ENCODE measurements at regions not wholly inside any gene's neighbourhood (a gene's known extent, or its start where the extent isn't known, plus 50 kb on each side); places are given as distances from the start of the nearest gene placed in this dataset.

- Histone ChIP-seq H3K27me3 (ENCODE audit: control insufficient read depth, extremely low read depth, insufficient read depth, low read length) (no peaks in the 10 kb centered on the region), H3K9me3 (ENCODE audit: control insufficient read depth, low read depth, low read length) (no peaks in the 10 kb centered on the region), H3K9me1 (ENCODE audit: control insufficient read depth, extremely low read depth, insufficient read depth, low read length) (no peaks in the 10 kb centered on the region), H4K20me1 (ENCODE audit: control insufficient read depth, extremely low read depth, insufficient read depth, low read length) (no peaks in the 10 kb centered on the region), H3K4me1 (ENCODE audit: control insufficient read depth, extremely low read depth, insufficient read depth, low read length) (no peaks in the 10 kb centered on the region), H3K9ac (ENCODE audit: control insufficient read depth, extremely low read depth, insufficient read depth, low read length) (no peak overlapping the region), H3K27ac (ENCODE audit: control insufficient read depth, insufficient read depth, low read length) (no peak overlapping the region), H3K36me3 (ENCODE audit: control insufficient read depth in 2 of 2, extremely low read depth in 1 of 2, insufficient read depth in 2 of 2, low read length in 2 of 2) (no peaks in the 10 kb centered on the region), H3K79me2 (ENCODE audit: control insufficient read depth, insufficient read depth, low read length) (no peaks in the 10 kb centered on the region), H3K4me2 (ENCODE audit: control insufficient read depth, extremely low read depth, insufficient read depth, low read depth, low read length) (no peak overlapping the region), H2AFZ (ENCODE audit: control insufficient read depth, low read length) (no peak overlapping the region), H3K4me3 (ENCODE audit: control insufficient read depth in 2 of 3, extremely low read depth in 1 of 3, insufficient read depth in 2 of 3, low read depth in 1 of 3, low read length in 3 of 3) (no peak overlapping the region)
- FAIRE-seq (no peak), DNase-seq (ENCODE audit: low read depth, low spot score) (no peak)
- dilution Hi-C loops (cut with MboI; ENCODE audit: extremely low pct_ligation_motif_present, low sequenced_read_pairs) = no loop called here
- TF ChIP-seq CTCF (optimal IDR thresholded peaks at IDR 0.05 in 1 of 3, IDR thresholded peaks at IDR 0.05 in 1 of 3, conservative IDR thresholded peaks at IDR 0.05 in 1 of 3; ENCODE audit: extremely low read depth in 1 of 3, insufficient read depth in 2 of 3, low read length in 3 of 3) (no peak), EZH2 (IDR thresholded peaks at IDR 0.05; ENCODE audit: low read length) (no peak)
Observed at GRCh38 chr9:84072621-84073180, 92.1 kb downstream of the RMI1 start.

GRCh38 chr9:84075004-84075403 lies 94.4 kb downstream of the RMI1 start:
- H3K27me3 ChIP-seq (ENCODE audit: control insufficient read depth, extremely low read depth, insufficient read depth, low read length) = no peaks in the 10 kb centered on the region
- DNase-seq (ENCODE audit: low read depth, low spot score) (no peak), FAIRE-seq (no peak)
- TF ChIP-seq EZH2 (IDR thresholded peaks at IDR 0.05; ENCODE audit: low read length) (no peak), CTCF (optimal IDR thresholded peaks at IDR 0.05 in 1 of 3, IDR thresholded peaks at IDR 0.05 in 1 of 3, conservative IDR thresholded peaks at IDR 0.05 in 1 of 3; ENCODE audit: extremely low read depth in 1 of 3, insufficient read depth in 2 of 3, low read length in 3 of 3) (no peak)
- no peaks in the 10 kb centered on the region for H3K4me1 ChIP-seq (ENCODE audit: control insufficient read depth, extremely low read depth, insufficient read depth, low read length)
- no peak overlapping the region for H3K9ac ChIP-seq (ENCODE audit: control insufficient read depth, extremely low read depth, insufficient read depth, low read length)
- no peak overlapping the region for H2AFZ ChIP-seq (ENCODE audit: control insufficient read depth, low read length)
- no peak overlapping the region for H3K4me2 ChIP-seq (ENCODE audit: control insufficient read depth, extremely low read depth, insufficient read depth, low read depth, low read length)
- no peaks in the 10 kb centered on the region for H3K79me2 ChIP-seq (ENCODE audit: control insufficient read depth, insufficient read depth, low read length)
- no peak overlapping the region for H3K27ac ChIP-seq (ENCODE audit: control insufficient read depth, insufficient read depth, low read length)
- H3K36me3 ChIP-seq (ENCODE audit: control insufficient read depth in 2 of 2, extremely low read depth in 1 of 2, insufficient read depth in 2 of 2, low read length in 2 of 2) = no peaks in the 10 kb centered on the region
- H4K20me1 ChIP-seq (ENCODE audit: control insufficient read depth, extremely low read depth, insufficient read depth, low read length) = no peaks in the 10 kb centered on the region
- dilution Hi-C loops (cut with MboI; ENCODE audit: extremely low pct_ligation_motif_present, low sequenced_read_pairs) = no loop called here
- H3K9me1 ChIP-seq (ENCODE audit: control insufficient read depth, extremely low read depth, insufficient read depth, low read length) = no peaks in the 10 kb centered on the region
- no peak overlapping the region for H3K4me3 ChIP-seq (ENCODE audit: control insufficient read depth in 2 of 3, extremely low read depth in 1 of 3, insufficient read depth in 2 of 3, low read depth in 1 of 3, low read length in 3 of 3)
- no peaks in the 10 kb centered on the region for H3K9me3 ChIP-seq (ENCODE audit: control insufficient read depth, low read depth, low read length)

Measured in keratinocyte (primary cell).